HEK293 (cell line): ENCODE measurements at regions not wholly inside any gene's neighbourhood (a gene's known extent, or its start where the extent isn't known, plus 50 kb on each side); places are given as distances from the start of the nearest gene placed in this dataset.

ENCODE experiments used
- CTCF ChIA-PET: fragments of 350-600 bp; formaldehyde crosslinking; extraction: SDS; loops from one replicate; lab custom pipeline; 2021; ENCODE audit warnings: antibody characterized with exemption; lab: Yijun Ruan, JAX
- POLR2A ChIA-PET: fragments of 300-600 bp; formaldehyde crosslinking; extraction: SDS; loops from one replicate; lab custom pipeline; 2020; ENCODE audit warnings: antibody characterized with exemption, inconsistent platforms; lab: Yijun Ruan, JAX
- H3K27ac ChIP-seq: fragments of 200-500 bp; sonication (Bioruptor generic); 2 replicates; pipeline ENCODE4 v1.5.1; 2014; ENCODE audit warnings: low read depth, low read length, control low read depth, inconsistent platforms; ENCODE audit errors: extremely low read depth
- H3K36me3 ChIP-seq, 2 experiments: fragments of 200-500 bp in 1 of 2; sonication (Bioruptor generic) in 1 of 2; 1 replicate in 1 of 2; 2 replicates in 1 of 2; pipeline ENCODE4 v1.5.1; 2014 to 2017; ENCODE audit warnings: inconsistent platforms in 2 of 2, low read length in 2 of 2; ENCODE audit not compliant: control insufficient read depth in 2 of 2, insufficient read depth in 1 of 2
- H3K4me1 ChIP-seq: fragments of 200-500 bp; sonication (Bioruptor generic); 2 replicates; pipeline ENCODE4 v1.5.1; 2014; ENCODE audit warnings: mild to moderate bottlenecking, low read length, inconsistent platforms; ENCODE audit not compliant: control insufficient read depth, insufficient read depth
- H3K4me3 ChIP-seq: 2 replicates; pipeline ENCODE4 v1.5.1; 2011; ENCODE audit warnings: low read depth, mild to moderate bottlenecking, control low read depth, low read length, moderate library complexity
- H3K9me3 ChIP-seq: fragments of 200-500 bp; sonication (Bioruptor generic); 2 replicates; pipeline ENCODE4 v1.5.1; 2014; ENCODE audit warnings: low read depth, low read length, inconsistent platforms; ENCODE audit not compliant: control insufficient read depth, insufficient read depth
- INSM2 ChIP-seq: fragments of 450-650 bp; formaldehyde crosslinking; IDR thresholded peaks from 2 replicates; pipeline ENCODE4 v1.5.1; 2016; ENCODE audit warnings: missing biosample characterization, missing genetic modification characterization
- KLF9 ChIP-seq: fragments of 450-650 bp; formaldehyde crosslinking; IDR thresholded peaks from 2 replicates; pipeline ENCODE4 v1.5.1; 2016; ENCODE audit warnings: missing biosample characterization, missing genetic modification characterization, low read depth
- PRDM2 ChIP-seq: fragments of 450-650 bp; formaldehyde crosslinking; IDR thresholded peaks from 2 replicates; pipeline ENCODE4 v1.5.1; 2016; ENCODE audit warnings: missing biosample characterization, missing genetic modification characterization, borderline replicate concordance
- ZBTB48 ChIP-seq: fragments of 450-650 bp; formaldehyde crosslinking; IDR thresholded peaks from 2 replicates; pipeline ENCODE4 v1.5.1; 2016; ENCODE audit warnings: missing biosample characterization, missing genetic modification characterization
- ZFHX2 ChIP-seq: fragments of 450-650 bp; formaldehyde crosslinking; conservative IDR thresholded peaks from 2 replicates; pipeline ENCODE4 v1.5.1; 2016; ENCODE audit warnings: missing biosample characterization, missing genetic modification characterization
- ZIC2 ChIP-seq: fragments of 450-650 bp; formaldehyde crosslinking; IDR thresholded peaks from 2 replicates; pipeline ENCODE4 v1.5.1; 2016; ENCODE audit warnings: missing biosample characterization, missing genetic modification characterization
- ZNF10 ChIP-seq: fragments of 450-650 bp; formaldehyde crosslinking; IDR thresholded peaks from 2 replicates; pipeline ENCODE4 v1.5.1; 2017; ENCODE audit warnings: missing biosample characterization, missing genetic modification characterization
- ZNF114 ChIP-seq: fragments of 450-650 bp; formaldehyde crosslinking; IDR thresholded peaks from 2 replicates; pipeline ENCODE4 v1.5.0; 2017; ENCODE audit warnings: missing biosample characterization, missing genetic modification characterization
- ZNF121 ChIP-seq: fragments of 450-650 bp; formaldehyde crosslinking; IDR thresholded peaks from 2 replicates; pipeline ENCODE4 v1.5.1; 2016; ENCODE audit warnings: missing biosample characterization, missing genetic modification characterization
- ZNF140 ChIP-seq: fragments of 450-650 bp; formaldehyde crosslinking; IDR thresholded peaks from 2 replicates; pipeline ENCODE4 v1.5.1; 2016; ENCODE audit warnings: missing biosample characterization, missing genetic modification characterization
- ZNF19 ChIP-seq: fragments of 450-650 bp; formaldehyde crosslinking; IDR thresholded peaks from 2 replicates; pipeline ENCODE4; 2016; ENCODE audit warnings: missing biosample characterization, missing genetic modification characterization, low read depth
- ZNF211 ChIP-seq: fragments of 450-650 bp; formaldehyde crosslinking; IDR thresholded peaks from 2 replicates; pipeline ENCODE4 v1.5.1; 2016; ENCODE audit warnings: low read depth, missing biosample characterization, missing genetic modification characterization
- ZNF248 ChIP-seq: fragments of 450-650 bp; formaldehyde crosslinking; IDR thresholded peaks from 2 replicates; pipeline ENCODE4 v1.5.1; 2017; ENCODE audit warnings: missing biosample characterization, missing genetic modification characterization
- ZNF274 ChIP-seq, 2 experiments: fragments of 200-500 bp in 1 of 2; fragments of 450-650 bp in 1 of 2; sonication (Bioruptor generic) in 1 of 2; formaldehyde crosslinking in 1 of 2; IDR thresholded peaks; 2 replicates each; pipeline versions ENCODE4 v1.5.1 to v1.6.1; 2014 to 2016; ENCODE audit warnings: borderline replicate concordance in 1 of 2, inconsistent platforms in 1 of 2, low read length in 1 of 2, missing biosample characterization in 1 of 2, missing genetic modification characterization in 1 of 2
- ZNF404 ChIP-seq: fragments of 450-650 bp; formaldehyde crosslinking; IDR thresholded peaks from 2 replicates; pipeline ENCODE4 v1.5.1; 2017; ENCODE audit warnings: missing biosample characterization, missing genetic modification characterization
- ZNF433 ChIP-seq: fragments of 450-650 bp; formaldehyde crosslinking; IDR thresholded peaks from 2 replicates; pipeline ENCODE4 v1.5.1; 2016; ENCODE audit warnings: missing biosample characterization, missing genetic modification characterization, low read depth
- ZNF514 ChIP-seq: fragments of 450-650 bp; formaldehyde crosslinking; IDR thresholded peaks from 2 replicates; pipeline ENCODE4 v1.5.1; 2016; ENCODE audit warnings: missing biosample characterization, missing genetic modification characterization
- ZNF580 ChIP-seq: fragments of 450-650 bp; formaldehyde crosslinking; IDR thresholded peaks from 2 replicates; pipeline ENCODE4 v1.5.1; 2016; ENCODE audit warnings: missing biosample characterization, missing genetic modification characterization
- ZNF596 ChIP-seq: fragments of 450-650 bp; IDR thresholded peaks from 2 replicates; pipeline ENCODE4 v1.5.0; 2018; ENCODE audit warnings: missing biosample characterization, mild to moderate bottlenecking, missing genetic modification characterization, moderate library complexity
- ZNF670 ChIP-seq: fragments of 450-650 bp; formaldehyde crosslinking; IDR thresholded peaks from 2 replicates; pipeline ENCODE4 v1.5.1; 2016; ENCODE audit warnings: missing biosample characterization, missing genetic modification characterization, low read depth

GRCh38 chr10:56222237-56222636 is 138.8 kb downstream of the ZWINT start:
- Histone ChIP-seq H3K9me3 (no peaks in the 10 kb centered on the region), H3K27ac (no peak overlapping the region), H3K36me3 (no peaks in the 10 kb centered on the region)
- ChIA-PET POLR2A (no interaction called here), CTCF (no interaction called here)
- no peak for TF ChIP-seq ZNF19 (tag by site-specific recombination)
- TF ChIP-seq, all 188 proteins: peak for 0
- Histone ChIP-seq H3K4me3 (no peak overlapping the region), H3K4me1 (no peaks in the 10 kb centered on the region)

GRCh38 chr10:56212951-56213350 is 148.1 kb downstream of the ZWINT start:
- CTCF ChIA-PET: no interaction called here
- POLR2A ChIA-PET: no interaction called here
- Histone ChIP-seq H3K4me1 (no peaks in the 10 kb centered on the region), H3K4me3 (no peak overlapping the region), H3K36me3 (no peaks in the 10 kb centered on the region)
- TF ChIP-seq ZNF274 (IDR thresholded peaks at IDR 0.05; ENCODE audit: low read length): no peak
- no peak for TF ChIP-seq ZNF274 (tag by site-specific recombination; IDR thresholded peaks at IDR 0.05; ENCODE audit: borderline replicate concordance)
- TF ChIP-seq PRDM2: no peak
- no peak for TF ChIP-seq ZNF670 (tag by site-specific recombination)
- TF ChIP-seq ZNF433 (tag by site-specific recombination): no peak
- no peak for TF ChIP-seq ZNF514 (tag by site-specific recombination)
- no peak for TF ChIP-seq ZIC2
- no peak for TF ChIP-seq ZNF10
- no peak for TF ChIP-seq ZBTB48 (tag by site-specific recombination)
- no peak for TF ChIP-seq ZNF114 (tag by site-specific recombination)
- TF ChIP-seq INSM2 (tag by site-specific recombination): no peak
- TF ChIP-seq, all 188 proteins: peak for 0
- H3K27ac ChIP-seq: no peak overlapping the region
- no peaks in the 10 kb centered on the region for H3K9me3 ChIP-seq

- POLR2A ChIA-PET: no interaction called here
- CTCF ChIA-PET: interaction anchor here (0.6 to 0.7 kb wide), 2 partner anchors 109 to 552 kb away, joined by 3 read pairs; no protein-coding TSS in a partner anchor
- no peak overlapping the region for H3K27ac ChIP-seq
- H3K4me3 ChIP-seq: no peak overlapping the region
- H3K4me1 ChIP-seq: no peaks in the 10 kb centered on the region
- TF ChIP-seq ZNF248 (tag by site-specific recombination) (no peak), ZNF404 (no peak), ZFHX2 (tag by site-specific recombination) (no peak), ZNF580 (tag by site-specific recombination) (no peak), ZNF121 (tag by site-specific recombination) (no peak), ZNF211 (tag by site-specific recombination) (no peak), ZNF596 (tag by site-specific recombination) (no peak), ZNF140 (no peak), KLF9 (tag by site-specific recombination) (no peak)
- H3K36me3 ChIP-seq: no peaks in the 10 kb centered on the region
- no peaks in the 10 kb centered on the region for H3K9me3 ChIP-seq
Measured at GRCh38 chr10:56181607-56182006, 179.5 kb downstream of the ZWINT start.
